H9 (cell line): ENCODE measurements at regions not wholly inside any gene's neighbourhood (a gene's known extent, or its start where the extent isn't known, plus 50 kb on each side); places are given as distances from the start of the nearest gene placed in this dataset.

ENCODE experiments used
- DNase-seq: peaks from one replicate; pipeline ENCODE4 v3.0.0-alpha.2; 2017
- H2AFZ ChIP-seq: one replicate; pipeline ENCODE4 v1.6.1; 2013; ENCODE audit warnings: mild to moderate bottlenecking, low read length, control low read depth, moderate library complexity
- H2AK5ac ChIP-seq: 2 replicates; pipeline ENCODE4 v1.6.1; 2013; ENCODE audit warnings: low read length, control low read depth, mixed read lengths; ENCODE audit not compliant: insufficient read length
- H2BK120ac ChIP-seq: one replicate; pipeline ENCODE4 v1.6.1; 2013; ENCODE audit warnings: low read depth, mild to moderate bottlenecking, low read length, control low read depth, inconsistent platforms; ENCODE audit not compliant: poor library complexity, severe bottlenecking
- H2BK12ac ChIP-seq: 2 replicates; pipeline ENCODE4 v1.6.1; 2013; ENCODE audit warnings: low read length, control low read depth, mixed read lengths, low read depth; ENCODE audit not compliant: insufficient read length
- H2BK15ac ChIP-seq: 2 replicates; pipeline ENCODE4 v1.6.1; 2013; ENCODE audit warnings: low read depth, low read length, control low read depth
- H2BK20ac ChIP-seq: one replicate; pipeline ENCODE4 v1.6.1; 2013; ENCODE audit warnings: low read depth, mild to moderate bottlenecking, low read length, control low read depth, inconsistent platforms; ENCODE audit not compliant: poor library complexity, severe bottlenecking
- H2BK5ac ChIP-seq: 2 replicates; pipeline ENCODE4 v1.6.1; 2013; ENCODE audit warnings: low read length, control low read depth, mixed read lengths; ENCODE audit not compliant: insufficient read length
- H3K14ac ChIP-seq: 2 replicates; pipeline ENCODE4 v1.6.1; 2013; ENCODE audit warnings: low read length, control low read depth; ENCODE audit not compliant: insufficient read depth
- H3K18ac ChIP-seq: 2 replicates; pipeline ENCODE4 v1.6.1; 2013; ENCODE audit warnings: low read depth, mild to moderate bottlenecking, mixed read lengths, low read length, control low read depth; ENCODE audit not compliant: insufficient read length
- H3K23ac ChIP-seq: 2 replicates; pipeline ENCODE4 v1.6.1; 2013; ENCODE audit warnings: low read length, control low read depth, mixed read lengths, low read depth; ENCODE audit not compliant: insufficient read length
- H3K23me2 ChIP-seq: 2 replicates; pipeline ENCODE4 v1.6.1; 2013; ENCODE audit warnings: low read depth, mild to moderate bottlenecking, mixed read lengths, low read length, control low read depth; ENCODE audit not compliant: insufficient read length, poor library complexity, severe bottlenecking
- H3K27ac ChIP-seq: 2 replicates; pipeline ENCODE4 v1.5.1; 2013; ENCODE audit warnings: low read length, control low read depth, mixed read lengths, low read depth; ENCODE audit not compliant: insufficient read length
- H3K27me3 ChIP-seq: 2 replicates; pipeline ENCODE4 v1.6.1; 2013; ENCODE audit warnings: low read length, control low read depth, inconsistent platforms; ENCODE audit not compliant: insufficient read depth
- H3K4ac ChIP-seq: 2 replicates; pipeline ENCODE4 v1.6.1; 2013; ENCODE audit warnings: low read depth, mild to moderate bottlenecking, control low read depth, inconsistent platforms, low read length, moderate library complexity
- H3K4me1 ChIP-seq: 2 replicates; pipeline ENCODE4 v1.6.1; 2013; ENCODE audit warnings: low read length, control low read depth, inconsistent platforms; ENCODE audit not compliant: insufficient read depth
- H3K4me2 ChIP-seq: 2 replicates; pipeline ENCODE4 v1.6.1; 2013; ENCODE audit warnings: low read length, control low read depth, mixed read lengths; ENCODE audit not compliant: insufficient read length, insufficient read depth
- H3K56ac ChIP-seq: 2 replicates; pipeline ENCODE4 v1.6.1; 2013; ENCODE audit warnings: low read depth, mild to moderate bottlenecking, mixed read lengths, low read length, control low read depth; ENCODE audit not compliant: insufficient read length
- H3K79me1 ChIP-seq: 2 replicates; pipeline ENCODE4 v1.6.1; 2013; ENCODE audit warnings: low read depth, mild to moderate bottlenecking, moderate library complexity, low read length, control low read depth, inconsistent platforms; ENCODE audit not compliant: insufficient read depth, poor library complexity, severe bottlenecking
- H3K79me2 ChIP-seq: 2 replicates; pipeline ENCODE4 v1.6.1; 2013; ENCODE audit warnings: low read length, control low read depth, inconsistent platforms; ENCODE audit not compliant: insufficient read depth
- H3K9ac ChIP-seq: 2 replicates; pipeline ENCODE4 v1.6.1; 2013; ENCODE audit warnings: low read length, control low read depth, mixed read lengths; ENCODE audit not compliant: insufficient read length; ENCODE audit errors: extremely low read depth
- H3K9me3 ChIP-seq: one replicate; pipeline ENCODE4 v1.6.1; 2013; ENCODE audit warnings: low read depth, low read length, inconsistent platforms; ENCODE audit not compliant: control insufficient read depth
- H3T11ph ChIP-seq: one replicate; pipeline ENCODE4 v1.6.1; 2013; ENCODE audit warnings: mild to moderate bottlenecking, low read length, control low read depth, inconsistent platforms
- H4K20me1 ChIP-seq: one replicate; pipeline ENCODE4 v1.6.1; 2013; ENCODE audit not compliant: control insufficient read depth, insufficient read length, insufficient read depth
- H4K5ac ChIP-seq: 2 replicates; pipeline ENCODE4 v1.6.1; 2013; ENCODE audit warnings: low read depth, mild to moderate bottlenecking, mixed read lengths, low read length, control low read depth; ENCODE audit not compliant: insufficient read length
- H4K8ac ChIP-seq: replicated peaks from 2 replicates; pipeline ENCODE4 v1.6.1; 2013; ENCODE audit warnings: low read length, control low read depth, mixed read lengths, low read depth; ENCODE audit not compliant: insufficient read length
- H4K91ac ChIP-seq: 2 replicates; pipeline ENCODE4 v1.6.1; 2013; ENCODE audit warnings: low read depth, mild to moderate bottlenecking, moderate library complexity, mixed read lengths, low read length, control low read depth; ENCODE audit not compliant: insufficient read length
- H3K27ac Mint-ChIP-seq, 3 experiments: 2 replicates in 2 of 3; 3 replicates in 1 of 3; pipeline ENCODE4 v1.8.0; 2020 to 2021; ENCODE audit warnings: mixed read lengths in 3 of 3, mild to moderate bottlenecking in 1 of 3, moderate library complexity in 1 of 3
- H3K27me3 Mint-ChIP-seq: 2 replicates; pipeline ENCODE4 v1.8.0; 2021; ENCODE audit warnings: low read depth, mild to moderate bottlenecking, moderate library complexity, mixed read lengths
- H3K36me3 Mint-ChIP-seq, 3 experiments: 2 replicates in 2 of 3; 3 replicates in 1 of 3; pipeline ENCODE4 v1.8.0; 2020 to 2021; ENCODE audit warnings: low read depth in 3 of 3, mixed read lengths in 3 of 3; ENCODE audit not compliant: insufficient read depth in 1 of 3
- H3K4me1 Mint-ChIP-seq, 2 experiments: 2 replicates each; pipeline ENCODE4 v1.8.0; 2020; ENCODE audit warnings: mixed read lengths in 2 of 2
- H3K4me3 Mint-ChIP-seq, 2 experiments: 2 replicates in 1 of 2; 3 replicates in 1 of 2; pipeline ENCODE4 v1.8.0; 2020 to 2021; ENCODE audit warnings: mild to moderate bottlenecking in 2 of 2, mixed read lengths in 2 of 2, moderate library complexity in 1 of 2
- H3K9me3 Mint-ChIP-seq, 2 experiments: 2 replicates in 1 of 2; 3 replicates in 1 of 2; pipeline ENCODE4 v1.8.0; 2020; ENCODE audit warnings: mild to moderate bottlenecking in 2 of 2, mixed read lengths in 2 of 2, moderate library complexity in 1 of 2
- WGBS: extraction: QIAGEN DNeasy Blood & Tissue Kit; methylation state at CpG from one replicate; pipeline ENCODE4 v1.1.7; 2013; ENCODE audit warnings: missing lambda C conversion rate, low lambda C conversion rate, mixed read lengths; ENCODE audit not compliant: insufficient read length; ENCODE audit errors: extremely low coverage; 5-methylcytosine and 5-hydroxymethylcytosine counted together
- TF ChIP-seq, protein P1 (sequence below): fragments of 200-600 bp; sonication (generic); conservative IDR thresholded peaks from 3 replicates; pipeline ENCODE4 v1.8.0; 2021; ENCODE audit warnings: antibody characterized with exemption, mild to moderate bottlenecking

DNA sequence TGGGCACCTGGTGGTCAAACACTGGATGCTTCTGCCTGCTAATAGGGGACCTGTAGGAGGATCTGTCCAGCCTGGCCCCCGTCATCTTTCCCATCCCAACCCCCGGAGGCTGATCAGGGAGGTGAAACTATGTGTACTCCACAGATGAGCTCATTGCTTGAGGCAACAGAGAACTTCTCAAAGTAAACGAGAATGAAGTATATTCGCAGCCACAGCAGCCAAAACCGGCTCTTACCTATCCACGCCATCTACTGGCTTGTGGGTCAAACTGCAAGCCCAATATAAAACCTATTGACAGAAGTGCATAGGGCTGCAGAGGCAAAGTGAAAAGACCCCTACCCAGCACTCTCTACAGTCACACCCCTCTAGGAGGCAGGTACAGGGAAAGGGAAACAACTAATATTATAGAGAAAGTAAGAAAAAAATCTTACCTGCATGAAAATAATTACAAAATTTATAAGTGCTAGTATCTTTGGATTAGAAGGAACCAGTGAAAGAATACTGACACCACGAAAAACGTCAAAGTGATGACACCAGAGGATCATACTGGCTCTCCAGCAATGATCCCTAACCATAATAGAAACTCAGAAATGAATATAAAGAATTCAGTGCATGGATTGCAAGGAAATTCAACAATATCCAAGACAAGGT is 973.5 kb downstream of the ANKRD7 start:
- Histone ChIP-seq H3K23ac (no peak overlapping the region), H4K8ac (no peak overlapping the region), H3T11ph (no peak overlapping the region), H4K91ac (no peak overlapping the region), H3K4me1 (no peaks in the 10 kb centered on the region), H3K14ac (no peak overlapping the region), H3K18ac (no peak overlapping the region), H2BK20ac (no peak overlapping the region), H3K9me3 (no peaks in the 10 kb centered on the region), H4K5ac (no peak overlapping the region), H3K4me2 (no peak overlapping the region), H3K4ac (no peak overlapping the region), H3K79me2 (no peaks in the 10 kb centered on the region), H4K20me1 (no peaks in the 10 kb centered on the region), H3K56ac (no peak overlapping the region), H2AFZ (no peak overlapping the region), H2BK15ac (no peak overlapping the region), H2BK12ac (no peak overlapping the region), H3K79me1 (no peaks in the 10 kb centered on the region), H3K9ac (no peak overlapping the region), H3K23me2 (no peaks in the 10 kb centered on the region), H3K27ac (no peak overlapping the region), H2BK5ac (no peak overlapping the region), H2BK120ac (no peak overlapping the region), H3K27me3 (no peaks in the 10 kb centered on the region), H2AK5ac (no peak overlapping the region)
- WGBS = no CpG with 5 or more reads among the region's 8 CpGs
- H3K9me3 Mint-ChIP-seq = no peaks in the 10 kb centered on the region
- no peaks in the 10 kb centered on the region for H3K27me3 Mint-ChIP-seq
- no peaks in the 10 kb centered on the region for H3K36me3 Mint-ChIP-seq
- H3K4me3 Mint-ChIP-seq = no peak overlapping the region
- TF ChIP-seq, protein P1, sequence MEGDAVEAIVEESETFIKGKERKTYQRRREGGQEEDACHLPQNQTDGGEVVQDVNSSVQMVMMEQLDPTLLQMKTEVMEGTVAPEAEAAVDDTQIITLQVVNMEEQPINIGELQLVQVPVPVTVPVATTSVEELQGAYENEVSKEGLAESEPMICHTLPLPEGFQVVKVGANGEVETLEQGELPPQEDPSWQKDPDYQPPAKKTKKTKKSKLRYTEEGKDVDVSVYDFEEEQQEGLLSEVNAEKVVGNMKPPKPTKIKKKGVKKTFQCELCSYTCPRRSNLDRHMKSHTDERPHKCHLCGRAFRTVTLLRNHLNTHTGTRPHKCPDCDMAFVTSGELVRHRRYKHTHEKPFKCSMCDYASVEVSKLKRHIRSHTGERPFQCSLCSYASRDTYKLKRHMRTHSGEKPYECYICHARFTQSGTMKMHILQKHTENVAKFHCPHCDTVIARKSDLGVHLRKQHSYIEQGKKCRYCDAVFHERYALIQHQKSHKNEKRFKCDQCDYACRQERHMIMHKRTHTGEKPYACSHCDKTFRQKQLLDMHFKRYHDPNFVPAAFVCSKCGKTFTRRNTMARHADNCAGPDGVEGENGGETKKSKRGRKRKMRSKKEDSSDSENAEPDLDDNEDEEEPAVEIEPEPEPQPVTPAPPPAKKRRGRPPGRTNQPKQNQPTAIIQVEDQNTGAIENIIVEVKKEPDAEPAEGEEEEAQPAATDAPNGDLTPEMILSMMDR = peak; percentile 83
- peak; percentile 68 for DNase-seq
- peaks cover 5 to 13% of the 10 kb centered on the region in 2 experiments for H3K4me1 Mint-ChIP-seq
- peak overlapping the region in 1 of 3 experiments; percentile 55; a peak in 1 of 7 replicates for H3K27ac Mint-ChIP-seq
